ENCODE measurements at regions not wholly inside any gene's neighbourhood (a gene's known extent, or its start where the extent isn't known, plus 50 kb on each side); places are given as distances from the start of the nearest gene placed in this dataset.
A peak's percentile ranks its signal among the peaks of the same experiment; 100 is the strongest.
"Not testable (repeated sequence)": the region's sequence is repeated elsewhere in the genome, so short reads cannot be mapped to it uniquely, and the experiment has no call there.

DNA sequence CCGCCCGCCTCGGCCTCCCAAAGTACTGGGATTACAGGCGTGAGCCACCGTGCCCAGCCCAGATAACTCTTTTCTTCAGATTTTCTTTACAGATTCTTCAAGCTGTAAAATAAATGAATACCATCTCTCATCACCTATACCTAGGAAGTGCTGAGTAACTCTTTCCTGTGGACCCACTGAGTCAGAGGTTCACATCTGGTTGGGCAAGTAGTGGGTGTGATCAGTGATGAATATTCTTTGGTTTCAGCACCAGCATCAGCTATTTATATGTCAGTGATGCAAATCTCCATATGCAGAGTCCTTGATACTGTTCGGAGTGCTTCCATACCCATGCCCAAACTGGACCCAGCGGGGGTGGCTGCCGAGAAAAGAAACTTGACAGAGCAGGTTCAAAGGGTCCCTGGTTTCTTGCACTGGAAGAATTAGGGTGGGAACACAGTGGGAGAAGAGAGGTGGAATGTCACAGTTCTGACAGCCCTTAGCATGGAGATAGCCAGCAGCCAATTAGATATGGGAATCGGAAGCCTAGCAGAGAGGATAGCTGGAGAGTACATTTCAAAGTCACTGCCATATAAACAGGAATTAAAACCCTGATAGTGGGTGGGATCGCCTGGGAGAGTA lies 64.9 kb upstream of the DDR1 start:
- intact Hi-C loops (cut with DNase I), result loop anchor here in 1 of 4 donors (10.0 kb wide), 1 partner anchor 75 kb away; the partner anchor contains the start of genes FLOT1 and IER3
- Histone ChIP-seq H3K9me3 (ENCODE audit: control insufficient read depth, low read length) (no peaks in the 10 kb centered on the region), H3K27ac (ENCODE audit: low read length) (peak overlapping the region; percentile 32), H3K4me1 (ENCODE audit: control insufficient read depth, insufficient read depth, low read length) (peaks cover 8% of the 10 kb centered on the region), H3K4me3 (ENCODE audit: low read length) (no peak overlapping the region), H3K27me3 (ENCODE audit: control insufficient read depth, insufficient read depth) (no peaks in the 10 kb centered on the region)
- DNase-seq, result no peak
- 79% methylated on average over 10 of the region's 10 CpGs for WGBS
- peak in 1 of 2 donors; percentile 17 for ATAC-seq

- Histone ChIP-seq H3K27ac (ENCODE audit: low read length) (no peak overlapping the region), H3K27me3 (ENCODE audit: control insufficient read depth, insufficient read depth) (no peaks in the 10 kb centered on the region), H3K9me3 (ENCODE audit: control insufficient read depth, low read length) (no peaks in the 10 kb centered on the region), H3K4me1 (ENCODE audit: control insufficient read depth, insufficient read depth, low read length) (peaks cover 8% of the 10 kb centered on the region), H3K4me3 (ENCODE audit: low read length) (no peak overlapping the region)
- ATAC-seq (no peak), DNase-seq (no peak)
- WGBS, result 76% methylated on average over 4 of the region's 4 CpGs
- intact Hi-C loops (cut with DNase I), result loop anchor here in 1 of 4 donors (10.0 kb wide), 1 partner anchor 74 kb away; the partner anchor contains the start of genes FLOT1 and IER3
Observed at GRCh38 chr6:30818391-30818841, 65.9 kb upstream of the DDR1 start.

DNA sequence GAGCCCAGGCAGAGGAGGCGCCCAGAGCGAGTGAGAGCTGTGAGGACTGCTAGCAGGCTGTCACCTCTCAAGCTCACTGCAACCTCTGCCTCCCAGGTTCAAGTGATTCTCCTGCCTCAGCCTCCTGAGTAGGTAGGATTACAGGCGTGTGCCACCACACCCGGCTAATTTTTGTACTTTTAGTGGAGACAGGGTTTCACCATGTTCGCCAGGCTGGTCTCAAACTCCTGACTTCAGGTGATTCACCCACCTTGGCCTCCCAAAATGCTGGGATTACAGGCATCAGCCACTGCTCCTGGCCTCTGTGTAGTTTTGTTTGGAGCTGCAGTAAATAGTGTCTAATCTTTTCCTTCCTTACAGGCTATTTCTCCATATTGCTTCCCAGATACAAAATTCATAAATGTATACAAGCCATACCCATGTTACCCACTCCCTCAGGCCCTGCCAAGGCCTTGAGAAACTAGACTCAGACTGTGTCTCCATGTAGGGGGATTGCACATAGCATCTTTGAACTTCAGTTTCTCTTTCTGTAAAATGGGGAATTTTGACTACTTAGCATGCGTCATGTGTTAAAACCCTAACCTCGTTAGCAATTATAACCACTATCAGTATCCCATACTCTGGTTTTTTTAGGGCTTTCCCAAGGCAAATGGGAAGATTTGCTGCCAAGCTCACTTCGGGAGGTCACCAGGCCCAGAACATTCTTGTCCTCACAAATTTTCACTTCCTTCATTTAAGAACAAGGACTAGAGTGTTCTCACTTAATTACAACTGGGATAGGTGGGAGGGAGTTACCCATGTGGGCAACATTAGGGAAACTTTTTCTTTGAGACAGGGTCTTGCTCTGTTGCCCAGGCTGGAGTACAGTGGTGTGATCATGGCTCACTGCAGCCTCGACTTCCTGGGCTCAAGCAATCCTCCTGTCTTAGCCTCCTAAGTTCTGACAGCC lies 67.3 kb upstream of the DDR1 start:
- intact Hi-C loops (cut with DNase I), result loop anchor here in 1 of 4 donors (10.0 kb wide), 1 partner anchor 72 kb away; the partner anchor contains the start of genes FLOT1 and IER3
- no peaks in the 10 kb centered on the region for H3K27me3 ChIP-seq (ENCODE audit: control insufficient read depth, insufficient read depth)
- DNase-seq (no peak), ATAC-seq (no peak)
- H3K9me3 ChIP-seq (ENCODE audit: control insufficient read depth, low read length), result no peaks in the 10 kb centered on the region
- H3K27ac ChIP-seq (ENCODE audit: low read length), result no peak overlapping the region
- WGBS, result 91% methylated on average over 9 of the region's 9 CpGs
- peaks cover 9% of the 10 kb centered on the region for H3K4me1 ChIP-seq (ENCODE audit: control insufficient read depth, insufficient read depth, low read length)
- no peak overlapping the region for H3K4me3 ChIP-seq (ENCODE audit: low read length)

- not testable (repeated sequence) for H3K27ac ChIP-seq (ENCODE audit: low read length); H3K4me1 ChIP-seq (ENCODE audit: control insufficient read depth, insufficient read depth, low read length); ATAC-seq; H3K27me3 ChIP-seq (ENCODE audit: control insufficient read depth, insufficient read depth); H3K4me3 ChIP-seq (ENCODE audit: low read length); H3K9me3 ChIP-seq (ENCODE audit: control insufficient read depth, low read length)
- peak in 1 of 3 donors; percentile 63 for DNase-seq
- 96% methylated on average over 34 of the region's 34 CpGs for WGBS
- intact Hi-C loops (cut with DNase I), result loop anchor here in 1 of 4 donors (10.0 kb wide), 1 partner anchor 71 kb away; the partner anchor contains the start of genes FLOT1 and IER3
Observed at GRCh38 chr6:30816296-30816695, 68.0 kb upstream of the DDR1 start.

- intact Hi-C loops (cut with DNase I), result loop anchor here in 1 of 4 donors (10.0 kb wide), 1 partner anchor 70 kb away; the partner anchor contains the start of genes FLOT1 and IER3
- 75% methylated on average over 12 of the region's 12 CpGs for WGBS
- H3K4me1 ChIP-seq (ENCODE audit: control insufficient read depth, insufficient read depth, low read length); H3K9me3 ChIP-seq (ENCODE audit: control insufficient read depth, low read length); ATAC-seq; H3K27ac ChIP-seq (ENCODE audit: low read length); DNase-seq; H3K27me3 ChIP-seq (ENCODE audit: control insufficient read depth, insufficient read depth); H3K4me3 ChIP-seq (ENCODE audit: low read length): not testable (repeated sequence)
Observed at GRCh38 chr6:30815041-30815742, 69.1 kb upstream of the DDR1 start.

DNA sequence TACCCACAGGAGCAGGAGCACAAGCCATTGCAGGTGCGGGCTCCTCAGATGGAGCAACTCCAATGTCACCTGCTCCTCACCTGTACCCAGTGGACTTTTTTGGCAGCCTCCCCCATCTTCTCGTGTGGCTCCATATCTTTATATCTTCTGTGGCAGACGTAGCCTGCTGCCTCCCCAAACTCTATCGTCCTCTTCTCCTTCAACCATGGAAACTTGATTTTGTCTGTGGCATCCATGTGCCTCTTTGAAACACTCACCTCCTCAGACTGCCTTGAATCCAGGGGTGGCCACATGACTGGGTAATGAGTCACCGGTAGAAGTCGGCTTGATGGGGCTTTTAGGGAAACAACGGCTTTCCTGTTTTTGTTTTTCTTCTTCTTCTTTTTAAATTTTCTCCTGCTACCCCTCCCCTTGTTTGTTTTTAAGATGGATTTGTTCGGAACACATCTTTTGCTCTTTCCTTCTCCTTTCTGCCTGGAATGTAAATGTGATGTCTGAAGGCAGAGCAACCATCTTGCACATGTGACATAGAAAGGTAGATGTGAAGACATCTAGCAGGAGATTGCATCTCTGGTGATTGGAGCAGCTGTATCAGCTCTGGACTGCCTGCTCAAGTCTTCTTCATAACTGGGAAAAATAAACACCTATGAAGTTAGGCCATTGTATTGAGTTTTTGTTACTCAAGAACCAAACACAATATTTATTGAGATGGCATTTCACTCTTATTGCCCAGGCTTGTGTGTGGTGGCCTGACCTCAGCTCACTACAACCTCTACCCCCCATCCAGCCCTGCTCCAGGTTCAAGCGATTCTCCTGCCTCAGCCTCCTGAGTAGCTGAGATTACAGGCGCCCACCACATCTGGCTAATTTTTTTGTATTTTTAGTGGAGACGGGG lies 69.9 kb upstream of the DDR1 start:
- ATAC-seq (peak in 1 of 2 donors; percentile 46), DNase-seq (no peak)
- intact Hi-C loops (cut with DNase I), result loop anchor here in 1 of 4 donors (10.0 kb wide), 1 partner anchor 70 kb away; the partner anchor contains the start of genes FLOT1 and IER3
- Histone ChIP-seq H3K27me3 (ENCODE audit: control insufficient read depth, insufficient read depth) (no peaks in the 10 kb centered on the region), H3K9me3 (ENCODE audit: control insufficient read depth, low read length) (no peaks in the 10 kb centered on the region), H3K4me1 (ENCODE audit: control insufficient read depth, insufficient read depth, low read length) (peaks cover 2% of the 10 kb centered on the region), H3K27ac (ENCODE audit: low read length) (peak overlapping the region; percentile 6), H3K4me3 (ENCODE audit: low read length) (no peak overlapping the region)
- WGBS, result 67% methylated on average over 11 of the region's 11 CpGs

- H3K27ac ChIP-seq (ENCODE audit: low read length), result peak overlapping the region; percentile 69
- peaks cover 2% of the 10 kb centered on the region for H3K4me1 ChIP-seq (ENCODE audit: control insufficient read depth, insufficient read depth, low read length)
- 84% methylated on average over 9 of the region's 9 CpGs for WGBS
Observed at GRCh38 chr6:30813631-30814145, 69.3 kb upstream of the IER3 start.

GRCh38 chr6:30810813-30811339 lies 66.5 kb upstream of the IER3 start:
- H3K9me3 ChIP-seq (ENCODE audit: control insufficient read depth, low read length), result no peaks in the 10 kb centered on the region
- H3K4me1 ChIP-seq (ENCODE audit: control insufficient read depth, insufficient read depth, low read length), result peaks cover 2% of the 10 kb centered on the region
- H3K27me3 ChIP-seq (ENCODE audit: control insufficient read depth, insufficient read depth), result no peaks in the 10 kb centered on the region
- no peak overlapping the region for H3K4me3 ChIP-seq (ENCODE audit: low read length)
- 78% methylated on average over 7 of the region's 7 CpGs for WGBS
- no peak overlapping the region for H3K27ac ChIP-seq (ENCODE audit: low read length)
- intact Hi-C loops (cut with DNase I), result loop anchor here in 1 of 4 donors (10.0 kb wide), 1 partner anchor 66 kb away; the partner anchor contains the start of genes FLOT1 and IER3
- ATAC-seq (no peak), DNase-seq (no peak)

More at GRCh38 chr6:30813631-30814145, 69.3 kb upstream of the IER3 start:
- ATAC-seq (peak in 1 of 2 donors; percentile 12), DNase-seq (no peak)
- intact Hi-C loops (cut with DNase I), result loop anchor here in 1 of 4 donors (10.0 kb wide), 1 partner anchor 69 kb away; the partner anchor contains the start of genes FLOT1 and IER3
- H3K27me3 ChIP-seq (ENCODE audit: control insufficient read depth, insufficient read depth), result no peaks in the 10 kb centered on the region
- H3K4me3 ChIP-seq (ENCODE audit: low read length), result no peak overlapping the region
- H3K9me3 ChIP-seq (ENCODE audit: control insufficient read depth, low read length), result no peaks in the 10 kb centered on the region

DNA sequence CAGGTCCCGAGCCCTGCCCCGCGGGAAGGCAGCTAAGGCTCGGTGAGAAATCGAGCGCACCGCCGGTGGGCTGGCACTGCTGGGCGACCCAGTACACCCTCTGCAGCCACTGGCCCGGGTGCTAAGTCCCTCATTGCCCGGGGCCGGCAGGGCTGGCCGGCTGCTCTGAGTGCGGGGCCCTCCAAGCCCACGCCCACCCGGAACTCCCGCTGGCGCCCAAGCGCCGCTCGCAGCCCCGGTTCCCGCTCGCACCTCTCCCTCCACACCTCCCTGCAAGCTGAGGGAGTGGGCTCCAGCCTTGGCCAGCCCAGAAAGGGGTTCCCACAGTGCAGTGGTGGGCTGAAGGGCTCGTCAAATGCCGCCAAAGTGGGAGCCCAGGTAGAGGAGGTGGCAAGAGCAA lies 63.2 kb upstream of the IER3 start:
- H3K4me3 ChIP-seq (ENCODE audit: low read length); H3K4me1 ChIP-seq (ENCODE audit: control insufficient read depth, insufficient read depth, low read length); DNase-seq; ATAC-seq; intact Hi-C loops (cut with DNase I); H3K9me3 ChIP-seq (ENCODE audit: control insufficient read depth, low read length); H3K27me3 ChIP-seq (ENCODE audit: control insufficient read depth, insufficient read depth); H3K27ac ChIP-seq (ENCODE audit: low read length): not testable (repeated sequence)
- 95% methylated on average over 26 of the region's 26 CpGs for WGBS

Measured in right cardiac atrium (tissue), 5 donors.